KG1 (cell line): ENCODE measurements at regions not wholly inside any gene's neighbourhood (a gene's known extent, or its start where the extent isn't known, plus 50 kb on each side); places are given as distances from the start of the nearest gene placed in this dataset.

Experiments
- DNase-seq: peaks from one replicate; lab custom pipeline; 2025; lab: John Stamatoyannopoulos, UW

GRCh38 chr13:89812856-89813255, 1534.6 kb upstream of the MIR17HG start:
- no peak for DNase-seq

- DNase-seq: no peak
These were observed 1531.1 kb upstream of the MIR17HG start for GRCh38 chr13:89816404-89816803.

DNA sequence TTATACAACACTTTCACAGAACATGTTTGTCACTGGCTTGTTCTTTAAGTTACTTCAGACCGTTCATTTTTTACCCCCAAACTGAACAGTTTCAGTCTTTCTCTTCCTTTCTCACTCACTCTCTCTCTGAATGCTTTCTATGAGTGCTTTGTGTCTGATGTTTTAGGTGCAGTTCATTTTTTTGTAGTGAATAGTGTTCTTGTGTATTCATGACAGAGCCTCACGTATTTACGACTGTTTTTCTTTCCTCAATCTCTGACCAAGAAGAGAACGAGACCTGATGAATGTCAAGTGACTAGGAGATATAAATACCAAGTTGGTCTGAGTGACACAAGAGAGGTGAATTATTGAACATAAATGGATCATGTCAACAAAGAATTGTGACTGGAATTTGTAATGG, 1525.0 kb upstream of the MIR17HG start:
- no peak for DNase-seq

DNA sequence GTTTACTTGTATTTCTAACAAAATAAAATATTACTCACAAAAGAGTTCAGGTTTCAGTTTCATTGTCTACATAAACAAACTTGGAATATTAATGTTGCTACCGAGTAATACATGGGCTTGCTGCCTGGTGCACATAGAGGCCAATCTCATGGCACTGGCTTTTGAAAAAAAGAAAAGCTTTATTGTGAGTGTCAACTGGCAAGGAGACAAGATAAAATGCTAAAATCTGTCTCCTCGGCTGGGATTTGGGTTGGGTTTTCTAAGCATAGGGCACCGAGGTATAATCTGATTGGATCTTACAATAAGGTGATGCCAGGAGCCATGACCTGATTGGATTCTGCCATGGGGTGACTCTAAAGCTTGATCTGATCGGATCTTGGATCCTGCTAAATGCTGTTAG, 1519.9 kb upstream of the MIR17HG start:
- no peak for DNase-seq

- DNase-seq: no peak
These were observed 1519.0 kb upstream of the MIR17HG start for GRCh38 chr13:89828506-89828905.

DNA sequence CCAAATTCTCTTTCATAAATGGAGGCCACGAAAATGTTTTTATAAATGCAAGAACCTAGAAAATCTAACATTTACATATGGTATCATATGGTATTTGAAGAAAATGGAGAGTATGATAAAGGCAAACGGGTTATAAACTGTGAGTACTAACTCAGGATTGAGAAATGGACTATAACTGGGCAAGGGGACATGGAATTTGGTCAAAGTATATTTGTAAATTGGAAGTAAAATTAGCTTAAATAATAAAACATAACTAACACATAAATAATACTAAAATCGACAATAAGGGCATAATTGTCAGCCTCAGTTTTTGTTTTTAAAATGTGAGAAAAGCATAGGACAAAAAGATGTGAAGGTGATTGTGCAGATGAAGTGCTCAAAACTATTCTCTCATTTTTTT, 1516.3 kb upstream of the MIR17HG start:
- DNase-seq: no peak

DNA sequence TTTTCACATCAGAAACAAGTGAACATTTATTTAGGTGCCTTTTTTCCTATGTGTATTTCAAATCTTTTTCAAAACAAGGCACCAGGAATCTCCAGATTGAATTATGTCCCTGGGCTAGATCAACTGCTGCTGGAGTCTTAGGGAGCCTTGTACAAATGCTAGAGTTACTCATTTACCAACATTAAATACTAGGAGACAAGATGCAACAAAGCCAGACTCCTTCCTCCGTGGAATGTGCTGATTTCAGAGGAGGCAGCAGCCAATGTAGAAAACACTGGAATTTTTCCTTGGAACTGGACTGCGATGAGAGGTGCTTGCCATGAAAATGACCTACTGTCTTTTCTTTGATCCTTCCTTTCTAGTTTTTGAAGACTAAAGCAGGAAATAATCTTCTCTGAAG, 1514.7 kb upstream of the MIR17HG start:
- DNase-seq: no peak

- DNase-seq: no peak
These were observed 1503.9 kb upstream of the MIR17HG start for GRCh38 chr13:89843621-89844020.

DNA sequence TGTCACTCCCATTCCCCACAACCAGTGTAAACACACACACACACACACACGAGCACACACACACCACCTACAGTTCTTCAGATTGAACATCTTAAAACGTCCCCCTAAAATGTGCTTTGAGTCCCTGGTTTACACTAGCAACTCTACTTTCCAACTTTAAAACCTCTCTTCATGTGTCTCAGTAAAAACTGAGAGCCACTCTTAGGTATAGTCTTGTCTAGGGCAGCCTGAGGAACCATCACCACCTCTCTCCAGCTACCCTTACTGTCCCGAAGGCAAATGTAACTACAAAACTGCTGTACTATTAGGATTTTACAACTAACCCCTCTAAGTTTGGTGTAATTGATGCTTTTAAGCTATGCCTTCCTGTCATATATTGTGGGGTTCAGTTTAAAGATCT, 1501.6 kb upstream of the MIR17HG start:
- no peak for DNase-seq

- DNase-seq: no peak
These were observed 1500.4 kb upstream of the MIR17HG start for GRCh38 chr13:89846926-89847585.

GRCh38 chr13:89852570-89852969, 1494.9 kb upstream of the MIR17HG start:
- DNase-seq: no peak

DNA sequence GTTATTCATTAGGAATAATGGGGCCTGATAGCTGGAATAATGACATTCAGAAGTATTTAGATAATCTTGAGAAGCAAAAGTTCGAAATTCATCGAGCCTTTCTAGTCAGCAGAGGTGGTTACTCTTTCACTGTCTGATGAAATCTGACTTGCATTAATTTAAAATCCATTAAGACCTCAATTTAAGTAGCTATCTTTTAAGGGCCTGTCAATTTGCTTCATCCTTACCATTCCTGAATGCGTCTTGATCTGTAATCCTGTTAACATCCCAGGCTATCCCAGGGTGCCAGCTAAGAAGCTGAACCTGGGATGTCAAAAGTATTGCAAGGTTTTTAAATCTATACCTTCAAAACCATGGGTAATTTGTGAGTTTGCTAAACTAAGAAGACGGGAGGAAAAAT, 1491.0 kb upstream of the MIR17HG start:
- DNase-seq: no peak

DNA sequence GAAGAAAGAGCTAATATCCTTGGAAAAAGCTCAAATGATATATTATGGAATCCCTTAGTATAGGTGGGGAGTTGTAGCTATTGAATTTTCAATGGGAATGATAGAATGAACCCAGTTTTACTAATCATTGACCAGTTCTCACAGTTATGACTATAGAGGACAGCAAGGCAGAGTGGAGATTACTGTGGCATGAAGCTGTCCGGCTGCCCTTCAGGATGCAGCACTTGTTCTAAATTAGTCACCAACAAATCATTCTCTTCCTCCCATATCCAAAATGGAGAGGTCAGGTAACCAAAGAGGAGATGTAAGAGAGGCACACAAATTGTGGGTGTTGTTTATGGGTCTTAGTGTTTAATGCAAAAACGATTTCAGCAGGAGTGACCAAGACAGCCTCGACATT, 1490.0 kb upstream of the MIR17HG start:
- no peak for DNase-seq

- no peak for DNase-seq
These were observed 1485.3 kb upstream of the MIR17HG start for GRCh38 chr13:89862011-89862690.

- no peak for DNase-seq
These were observed 1484.8 kb upstream of the MIR17HG start for GRCh38 chr13:89862691-89863036.

DNA sequence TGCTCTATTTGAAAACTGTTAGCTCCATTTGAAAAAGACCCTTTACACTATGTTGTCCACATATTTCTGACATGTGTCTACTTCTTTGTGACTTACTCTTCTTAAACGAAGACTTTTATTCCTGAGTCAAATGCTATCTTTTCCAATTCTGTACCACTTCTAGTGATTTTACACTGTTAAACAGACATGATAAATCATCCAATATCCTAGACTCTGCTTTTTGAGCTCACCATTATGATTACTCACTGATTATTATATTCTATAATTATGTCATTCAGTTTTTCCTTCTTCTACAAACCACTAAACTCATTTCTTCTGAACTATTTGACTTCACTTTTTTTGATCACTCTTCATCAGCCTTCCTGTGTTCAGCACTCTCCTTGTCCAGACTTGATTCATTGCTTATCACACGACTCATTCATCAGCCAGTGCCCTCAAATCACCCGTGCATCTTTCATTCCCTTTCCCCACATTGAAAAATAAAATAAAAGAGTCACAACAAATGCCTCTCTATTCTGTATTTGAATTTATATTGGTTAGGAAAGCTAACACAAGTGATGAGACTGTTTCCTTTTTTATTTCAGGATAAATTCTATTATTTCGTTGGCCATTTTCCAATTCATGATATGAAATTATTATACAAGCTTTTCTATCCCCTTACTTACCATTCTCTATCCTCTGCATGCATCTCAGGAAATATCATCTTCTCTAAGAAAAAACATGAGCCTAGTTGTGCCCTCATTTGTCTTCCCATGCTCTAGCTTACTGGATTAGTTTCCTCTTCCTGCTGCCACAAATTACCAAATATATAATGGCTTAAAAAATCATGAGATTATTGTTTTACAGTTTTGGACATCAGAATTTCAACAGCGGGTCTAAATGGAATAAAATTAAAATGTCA, 1482.1 kb upstream of the MIR17HG start:
- no peak for DNase-seq

GRCh38 chr13:89869312-89869711, 1478.2 kb upstream of the MIR17HG start:
- DNase-seq: no peak

GRCh38 chr13:89878904-89879303, 1468.6 kb upstream of the MIR17HG start:
- no peak for DNase-seq

GRCh38 chr13:89880201-89880600, 1467.3 kb upstream of the MIR17HG start:
- DNase-seq: no peak

GRCh38 chr13:89883893-89884448, 1463.5 kb upstream of the MIR17HG start:
- no peak for DNase-seq

DNA sequence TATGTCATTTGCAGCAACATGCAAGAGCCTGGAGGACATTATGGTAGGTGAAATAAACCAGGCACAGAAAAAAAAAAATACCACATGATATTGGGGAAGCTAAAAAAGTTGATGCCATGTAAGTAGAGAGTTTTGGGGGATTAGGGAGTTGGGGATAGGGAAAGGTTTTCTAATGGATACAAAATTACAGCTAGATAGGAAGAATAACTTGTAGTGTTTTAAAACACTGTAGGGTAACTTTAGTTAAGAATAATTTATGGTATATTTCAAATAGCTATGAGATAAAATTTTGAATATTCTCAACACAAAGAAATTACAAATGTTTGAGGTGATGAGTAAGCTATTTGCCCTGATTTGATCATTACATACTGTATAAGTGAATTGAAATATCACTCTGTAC, 1456.7 kb upstream of the MIR17HG start:
- no peak for DNase-seq

- DNase-seq: no peak
These were observed 1456.1 kb upstream of the MIR17HG start for GRCh38 chr13:89891416-89891815.

GRCh38 chr13:89897681-89898080, 1449.8 kb upstream of the MIR17HG start:
- no peak for DNase-seq
